Motor neuron (in vitro differentiated cells): ENCODE measurements at regions not wholly inside any gene's neighbourhood (a gene's known extent, or its start where the extent isn't known, plus 50 kb on each side); places are given as distances from the start of the nearest gene placed in this dataset.

Experiments
- ATAC-seq, 8 experiments: fragments of 200-7000 bp; cut with Tn5 transposase; replicated peaks in 6 of 8; 2 replicates each; pipeline ENCODE4 v1.8.0; 2021; ENCODE audit warnings: mild to moderate bottlenecking in 8 of 8, moderate library complexity in 8 of 8
- H3K27ac ChIP-seq, 2 donors: fragments of 250-450 bp; sonication (Bioruptor Pico); 2 replicates each; pipeline ENCODE4 v1.9.0; 2021; ENCODE audit warnings: antibody characterized with exemption in 2 of 2, mild to moderate bottlenecking in 2 of 2, moderate library complexity in 1 of 2
- H3K4me1 ChIP-seq, 2 donors: fragments of 250-450 bp; sonication (Bioruptor Pico); replicated peaks in 1 of 2; 2 replicates each; pipeline ENCODE4 v1.6.1; 2021; ENCODE audit warnings: antibody characterized with exemption in 2 of 2, mild to moderate bottlenecking in 2 of 2, moderate library complexity in 1 of 2
- H3K4me3 ChIP-seq, 5 donors: fragments of 250-450 bp; sonication (Bioruptor Pico); 2 replicates each; pipeline ENCODE4 v1.9.0; 2021; ENCODE audit warnings: antibody characterized with exemption in 5 of 5, mild to moderate bottlenecking in 5 of 5, moderate library complexity in 4 of 5
- WGBS, 10 experiments: fragments of 450-650 bp; shearing (Covaris generic); methylation state at CpG; one replicate each; pipeline ENCODE4 v1.0.0; 2022; 5-methylcytosine and 5-hydroxymethylcytosine counted together
- in situ Hi-C, 9 experiments: fragments of 400-800 bp; cut with MboI; loops; one replicate each; pipeline ENCODE4 v1.15.0; 2021; ENCODE audit warnings: low sequenced_read_pairs in 9 of 9, low pct_unique_long_range_greater_than_20kb in 2 of 9; ENCODE audit not compliant: unreplicated experiment in 9 of 9

DNA sequence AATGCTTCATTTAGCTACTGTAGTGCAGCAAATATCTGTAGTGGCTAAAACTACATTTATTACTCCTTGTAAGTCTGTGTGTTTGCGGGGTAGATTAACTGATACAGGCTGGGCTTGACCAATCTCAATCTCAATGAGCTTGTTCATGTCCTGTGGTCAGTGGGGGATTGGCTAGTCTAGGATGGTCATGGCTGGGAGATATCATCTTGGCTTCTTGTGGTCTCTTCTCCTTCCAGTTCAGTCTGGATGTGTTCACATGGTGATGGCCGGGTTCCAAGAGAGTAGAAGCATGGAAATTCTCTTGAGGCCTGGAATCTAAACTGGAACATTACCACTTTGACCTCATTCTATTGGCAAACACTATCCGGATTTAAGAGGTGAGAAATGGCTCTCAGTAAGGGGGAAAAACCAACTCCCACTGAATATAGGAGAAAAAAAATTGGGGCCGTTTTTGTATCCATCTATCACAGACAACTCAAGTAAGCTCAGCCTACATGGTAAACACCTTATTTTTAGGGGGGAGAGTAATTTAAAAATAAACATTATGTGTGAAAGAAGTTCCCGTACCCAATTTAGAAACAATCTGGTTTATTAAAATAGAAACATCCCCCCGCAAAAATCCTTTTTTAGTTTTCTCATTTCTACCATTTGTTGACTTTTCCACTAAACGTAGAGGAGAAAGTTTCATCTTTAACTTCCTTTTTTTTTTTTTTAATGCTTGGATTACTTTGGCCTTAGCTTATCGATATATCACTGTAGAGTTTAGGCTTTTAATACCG is 284.9 kb upstream of the TBC1D5 start:
- no peaks in the 10 kb centered on the region for H3K4me1 ChIP-seq
- no peak for ATAC-seq
- in situ Hi-C loops = no loop called here
- H3K4me3 ChIP-seq = no peak overlapping the region
- H3K27ac ChIP-seq = no peak overlapping the region
- WGBS, 10 experiments = 54 to 100% (median 91%) methylated on average over 5 to 9 of the region's 9 CpGs

DNA sequence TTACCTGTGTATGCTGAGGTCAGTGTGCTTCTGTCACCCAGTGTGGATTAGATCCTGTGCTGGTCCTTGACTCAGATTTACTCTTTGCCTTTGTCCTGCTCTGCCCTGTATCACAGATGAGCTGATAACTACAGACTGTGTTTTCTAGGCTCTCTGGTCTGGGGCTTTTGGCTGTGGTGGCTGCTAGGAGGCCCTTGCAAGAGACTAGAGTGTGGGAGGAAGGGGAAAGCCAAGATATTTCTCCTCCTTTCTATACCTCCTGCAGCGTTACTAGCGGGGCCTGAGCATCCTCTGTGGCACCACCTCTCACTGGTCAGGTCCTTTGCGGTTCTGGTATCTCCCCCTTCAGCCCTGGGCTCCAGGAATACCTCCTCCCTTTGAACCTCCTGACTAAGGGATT is 282.3 kb upstream of the TBC1D5 start:
- Histone ChIP-seq H3K4me1 (no peaks in the 10 kb centered on the region), H3K27ac (no peak overlapping the region), H3K4me3 (no peak overlapping the region)
- 11 to 100% (median 75%) methylated on average over 1 to 3 of the region's 3 CpGs; no CpG with 5 or more reads in 6 of the 10 experiments for WGBS, 10 experiments
- in situ Hi-C loops = no loop called here
- ATAC-seq = no peak

DNA sequence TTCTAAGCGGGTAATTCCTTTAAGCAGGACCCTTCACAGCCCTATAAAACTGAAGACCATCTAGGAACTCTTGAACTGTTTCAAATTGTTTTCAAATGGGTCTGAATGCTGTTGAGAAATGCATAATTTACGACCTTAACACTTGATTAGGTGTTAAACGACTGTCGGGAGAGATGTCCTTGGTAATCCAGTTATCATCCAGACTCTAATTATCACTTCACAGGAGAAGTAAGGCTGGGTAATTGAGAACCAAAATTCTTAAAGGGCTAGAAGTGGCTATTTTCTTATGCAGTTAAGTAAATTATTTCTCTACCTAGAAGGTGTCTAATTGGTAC is 276.7 kb upstream of the TBC1D5 start:
- Histone ChIP-seq H3K4me1 (no peaks in the 10 kb centered on the region), H3K27ac (no peak overlapping the region), H3K4me3 (no peak overlapping the region)
- 18 to 83% (median 36%) methylated on average over 1 to 4 of the region's 4 CpGs; no CpG with 5 or more reads in 2 of the 10 experiments for WGBS, 10 experiments
- ATAC-seq = no peak
- in situ Hi-C loops = no loop called here

DNA sequence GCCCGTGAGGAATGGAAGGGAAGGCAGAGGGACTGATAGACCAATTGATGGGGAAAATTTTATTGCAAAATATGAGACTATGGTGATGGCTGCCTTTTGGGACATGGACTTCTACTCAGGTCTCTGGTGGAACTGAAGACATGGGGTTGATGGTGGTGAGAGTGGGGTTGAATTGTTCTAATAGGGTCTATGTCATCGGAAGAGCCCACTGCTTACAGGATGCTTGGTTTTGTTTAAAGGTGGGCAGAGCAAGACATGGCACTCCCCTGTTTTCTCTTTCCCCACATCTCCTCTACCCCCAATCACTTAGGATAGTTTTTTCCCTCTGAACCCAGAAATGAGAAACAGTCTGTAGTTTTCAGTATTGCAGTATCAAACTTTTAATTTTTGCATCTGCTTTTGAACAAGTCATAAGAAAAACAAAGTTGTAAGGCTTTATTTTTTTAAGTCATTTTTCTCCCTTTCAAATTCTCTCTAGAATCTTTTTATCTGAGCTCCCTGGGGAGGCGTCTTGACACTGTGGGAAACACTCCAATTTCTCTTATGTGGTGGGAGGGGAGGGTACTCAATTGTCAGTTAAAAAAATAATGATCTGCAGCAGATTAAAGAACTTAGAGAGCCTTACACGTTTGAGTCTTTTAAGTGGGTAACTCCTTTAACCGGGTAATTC is 276.2 kb upstream of the TBC1D5 start:
- Histone ChIP-seq H3K27ac (no peak overlapping the region), H3K4me1 (no peaks in the 10 kb centered on the region), H3K4me3 (no peak overlapping the region)
- WGBS, 10 experiments = 18 to 100% (median 50%) methylated on average over 1 to 4 of the region's 5 CpGs; no CpG with 5 or more reads in 1 of the 10 experiments
- in situ Hi-C loops = no loop called here
- no peak for ATAC-seq

DNA sequence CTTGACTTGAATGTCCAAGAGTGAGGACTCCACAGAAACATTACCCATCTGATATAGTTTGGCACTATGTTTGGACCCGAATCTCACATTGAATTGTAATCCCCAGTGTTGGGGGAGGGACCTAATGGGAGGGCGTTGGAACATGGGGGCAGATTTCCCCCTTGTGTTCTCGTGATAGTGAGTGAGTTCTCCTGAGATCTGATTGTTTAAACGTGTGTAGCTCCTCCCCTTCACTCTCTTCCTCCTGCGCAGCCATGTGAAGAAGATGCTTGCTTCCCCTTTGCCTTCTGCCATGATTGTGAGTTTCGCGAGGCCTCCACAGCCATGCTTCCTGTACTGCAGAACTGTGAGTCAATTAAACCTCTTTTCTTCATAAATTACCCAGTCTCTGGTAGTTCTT is 273.9 kb upstream of the TBC1D5 start:
- 20 to 100% (median 86%) methylated on average over 1 to 4 of the region's 7 CpGs; no CpG with 5 or more reads in 2 of the 10 experiments for WGBS, 10 experiments
- in situ Hi-C loops = no loop called here
- ATAC-seq = no peak
- Histone ChIP-seq H3K4me1 (no peaks in the 10 kb centered on the region), H3K4me3 (no peak overlapping the region), H3K27ac (no peak overlapping the region)

DNA sequence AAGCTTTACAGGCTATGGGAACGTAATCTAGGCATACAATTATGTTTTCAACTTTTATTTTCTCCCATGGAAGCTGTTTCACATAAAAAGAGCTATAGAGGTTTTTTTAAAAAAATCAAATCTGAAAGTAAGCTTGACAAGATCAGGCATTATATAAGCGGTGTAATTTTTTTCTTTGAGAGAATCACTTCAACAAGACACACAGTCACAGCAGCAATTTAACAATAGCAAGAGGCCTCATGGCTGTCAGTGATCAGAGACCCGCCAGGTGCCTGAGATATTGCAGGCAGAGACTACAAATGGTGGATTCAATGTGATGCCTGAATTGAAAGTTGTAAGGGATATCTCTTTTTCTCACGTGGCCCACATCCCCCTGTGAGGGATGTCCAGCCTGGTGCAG is 270.5 kb upstream of the TBC1D5 start:
- Histone ChIP-seq H3K4me1 (no peaks in the 10 kb centered on the region), H3K4me3 (no peak overlapping the region), H3K27ac (no peak overlapping the region)
- WGBS, 10 experiments = 29 to 100% (median 73%) methylated on average over 1 to 4 of the region's 4 CpGs
- ATAC-seq = no peak
- in situ Hi-C loops = no loop called here

DNA sequence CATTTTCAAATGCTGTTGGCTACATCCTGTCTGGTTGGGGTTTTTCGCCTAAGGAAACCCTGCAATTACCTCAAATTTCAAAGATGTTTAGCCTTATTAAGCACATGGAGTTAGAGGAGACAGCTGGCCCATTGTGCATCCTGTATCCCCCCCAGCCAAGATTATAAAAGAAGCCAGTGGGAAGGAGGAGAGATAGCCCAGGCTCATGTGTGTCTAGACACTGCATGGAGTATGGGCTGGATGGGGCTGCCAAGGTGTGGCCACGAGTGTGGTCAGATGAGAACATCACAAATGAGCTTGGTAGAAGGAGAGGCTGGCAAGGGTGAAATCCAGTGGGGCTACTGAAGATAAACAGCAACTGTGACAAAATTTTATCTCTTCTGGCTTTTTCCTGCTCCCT is 270.0 kb upstream of the TBC1D5 start:
- in situ Hi-C loops = no loop called here
- no peak overlapping the region for H3K27ac ChIP-seq
- ATAC-seq = no peak
- no peak overlapping the region for H3K4me3 ChIP-seq
- no peaks in the 10 kb centered on the region for H3K4me1 ChIP-seq
- WGBS, 10 experiments = 10 to 94% (median 67%) methylated on average over 1 to 2 of the region's 2 CpGs; no CpG with 5 or more reads in 3 of the 10 experiments

DNA sequence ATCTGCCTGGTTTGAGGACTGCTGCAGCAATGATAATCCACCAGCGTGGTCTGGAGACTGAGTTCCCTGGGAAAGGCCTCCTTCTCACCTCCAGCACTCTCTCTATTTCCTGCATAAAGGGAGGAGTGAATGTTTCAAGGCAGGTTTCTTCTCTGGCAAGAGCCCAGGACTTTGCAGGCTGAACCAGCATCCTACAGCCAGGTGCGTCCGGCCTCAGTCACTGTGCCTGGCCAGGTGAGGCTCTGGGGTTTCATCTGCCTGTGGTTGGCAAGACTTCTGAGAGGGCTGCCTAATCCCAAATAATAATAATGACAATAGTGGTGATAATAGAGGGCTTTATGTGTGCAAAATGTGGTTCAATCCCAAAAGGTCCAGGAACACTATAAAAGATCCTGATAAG is 269.0 kb upstream of the TBC1D5 start:
- in situ Hi-C loops = no loop called here
- WGBS, 10 experiments = 30 to 100% (median 90%) methylated on average over 1 to 3 of the region's 3 CpGs; no CpG with 5 or more reads in 2 of the 10 experiments
- H3K27ac ChIP-seq = no peak overlapping the region
- ATAC-seq = no peak
- no peak overlapping the region for H3K4me3 ChIP-seq
- peaks cover 0 to 2% of the 10 kb centered on the region in 2 donors for H3K4me1 ChIP-seq

DNA sequence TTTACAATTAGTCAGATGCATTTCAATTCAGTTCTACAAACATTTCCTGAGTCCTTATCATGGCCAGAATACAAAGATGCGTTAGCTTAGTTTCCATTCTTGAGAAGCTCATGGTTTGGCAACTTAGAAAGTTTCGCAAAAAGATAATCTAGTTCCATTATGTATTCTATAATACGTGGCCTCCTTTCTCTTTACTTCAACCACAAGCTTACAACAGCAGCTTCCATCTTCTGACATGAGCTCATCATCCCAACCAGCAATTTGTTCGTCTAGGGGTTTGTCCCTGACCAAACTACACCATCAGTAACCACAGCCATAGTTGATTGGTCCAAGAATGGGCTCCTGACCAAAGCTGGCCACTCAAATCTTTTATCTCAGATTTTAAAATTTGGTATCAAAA is 267.6 kb upstream of the TBC1D5 start:
- H3K27ac ChIP-seq = no peak overlapping the region
- WGBS, 10 experiments = 50 to 100% (median 86%) methylated on average over 1 to 4 of the region's 4 CpGs; no CpG with 5 or more reads in 1 of the 10 experiments
- in situ Hi-C loops = no loop called here
- no peak overlapping the region for H3K4me3 ChIP-seq
- no peak for ATAC-seq
- H3K4me1 ChIP-seq = peaks cover 0 to 2% of the 10 kb centered on the region in 2 donors

DNA sequence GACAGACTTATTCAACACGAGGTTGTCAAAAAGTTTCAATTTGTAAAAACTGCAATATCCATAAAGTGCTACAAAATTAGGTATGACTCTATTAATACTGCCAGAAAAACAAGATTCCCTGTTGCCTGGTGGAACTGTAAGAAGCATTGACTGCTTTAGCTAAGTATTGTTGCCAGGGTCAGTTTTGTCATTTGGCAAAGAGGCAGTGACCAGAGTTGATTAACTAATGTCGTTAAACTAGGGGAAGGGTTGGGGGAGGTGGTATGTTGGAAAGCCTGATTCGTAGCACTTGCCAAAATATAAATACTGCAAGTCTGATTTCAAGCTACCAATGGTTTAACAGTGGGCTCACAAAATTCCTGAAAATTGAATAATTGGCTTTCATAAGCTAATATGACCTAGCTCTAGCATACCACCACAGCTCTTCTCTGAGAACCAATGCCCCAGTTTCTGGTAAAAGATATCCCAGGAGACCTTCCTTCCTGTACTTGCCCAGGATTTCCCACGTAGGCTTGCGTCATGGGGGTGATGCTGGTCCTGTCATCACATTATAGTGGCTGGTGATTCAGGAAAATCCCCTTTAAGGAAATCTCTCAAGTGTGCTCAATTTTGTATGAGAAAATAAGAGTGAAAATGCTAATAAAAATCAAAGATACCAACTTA is 266.4 kb upstream of the TBC1D5 start:
- 11 to 100% (median 63%) methylated on average over 1 to 3 of the region's 5 CpGs for WGBS, 10 experiments
- in situ Hi-C loops = no loop called here
- ATAC-seq = no peak

DNA sequence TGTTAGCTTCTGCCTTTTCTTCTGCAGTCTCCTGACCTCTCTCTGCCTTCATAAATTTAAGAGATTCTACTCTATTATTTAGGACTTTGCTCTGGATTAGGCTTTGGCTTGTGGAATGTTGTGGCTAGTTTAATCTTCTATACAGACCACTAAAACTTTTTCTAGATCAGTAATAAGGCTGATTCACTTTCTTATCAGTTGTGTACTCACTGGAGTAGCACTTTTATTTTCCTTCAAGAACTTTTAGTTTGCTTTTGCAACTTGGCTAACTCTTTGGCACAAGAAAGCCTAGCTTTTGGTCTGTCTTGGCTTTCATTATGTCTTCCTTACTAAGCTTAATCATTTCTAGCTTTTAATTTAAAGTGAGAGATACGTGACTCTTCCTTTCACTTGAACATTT is 265.5 kb upstream of the TBC1D5 start:
- in situ Hi-C loops = no loop called here
- no peak overlapping the region for H3K27ac ChIP-seq
- no peak for ATAC-seq
- no peak overlapping the region for H3K4me3 ChIP-seq
- WGBS, 10 experiments = 50 to 100% (median 100%) methylated on average over 1 of the region's 1 CpG; no CpG with 5 or more reads in 3 of the 10 experiments
- peaks cover 0 to 2% of the 10 kb centered on the region in 2 donors for H3K4me1 ChIP-seq

More for the DNA sequence above, 266.4 kb upstream of the TBC1D5 start:
- Histone ChIP-seq H3K4me1 (peaks cover 0 to 2% of the 10 kb centered on the region in 2 donors), H3K27ac (no peak overlapping the region), H3K4me3 (no peak overlapping the region)

DNA sequence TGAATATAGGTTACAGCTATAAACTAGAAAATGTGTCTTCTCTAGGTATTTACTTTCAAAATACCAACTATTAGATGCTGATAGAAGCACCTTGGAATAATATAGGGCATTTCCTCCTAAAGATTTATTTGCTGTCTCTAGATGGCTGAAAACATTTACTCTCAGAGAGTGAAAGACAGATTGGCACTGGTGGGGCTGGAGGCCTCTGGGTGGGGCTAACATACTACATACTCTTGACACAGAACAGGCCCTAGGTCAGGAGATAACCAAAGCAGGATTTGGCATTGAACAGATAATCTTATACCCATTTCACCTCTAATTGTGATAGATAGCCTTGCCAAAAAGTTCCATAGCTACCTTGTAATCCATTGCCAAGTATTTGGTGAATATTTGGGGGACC is 253.3 kb upstream of the TBC1D5 start:
- Histone ChIP-seq H3K4me3 (no peak overlapping the region), H3K4me1 (peaks cover 0 to 7% of the 10 kb centered on the region in 2 donors), H3K27ac (no peak overlapping the region)
- ATAC-seq = peak in 2 of 8 experiments; percentile 48 to 53
- in situ Hi-C loops = no loop called here

DNA sequence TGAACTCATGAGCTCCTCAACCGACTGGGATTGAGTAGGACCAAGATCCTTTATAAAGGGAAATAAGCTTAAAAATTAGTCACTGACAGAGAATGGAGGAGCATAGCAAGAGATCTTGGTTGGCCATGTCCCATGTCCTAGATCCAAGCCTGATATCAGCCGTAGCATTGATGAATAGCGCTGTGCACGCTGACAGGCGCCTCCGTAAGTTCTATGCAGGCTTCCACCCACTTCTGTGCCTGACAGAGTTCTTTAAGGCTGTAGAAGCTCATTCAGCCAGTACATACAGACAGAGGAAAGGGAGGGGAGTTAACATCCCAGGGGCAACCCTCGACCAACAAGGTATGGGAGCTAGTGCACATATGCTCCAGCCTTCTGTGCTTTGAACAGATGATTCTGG is 251.7 kb upstream of the TBC1D5 start:
- Histone ChIP-seq H3K27ac (no peak overlapping the region), H3K4me1 (peaks cover 0 to 7% of the 10 kb centered on the region in 2 donors), H3K4me3 (no peak overlapping the region)
- WGBS, 10 experiments = 50 to 100% (median 78%) methylated on average over 1 to 7 of the region's 7 CpGs; no CpG with 5 or more reads in 2 of the 10 experiments
- in situ Hi-C loops = no loop called here
- ATAC-seq = no peak
